HepG2 (cell line): ENCODE measurements at regions not wholly inside any gene's neighbourhood (a gene's known extent, or its start where the extent isn't known, plus 50 kb on each side); places are given as distances from the start of the nearest gene placed in this dataset.
"Not testable (repeated sequence)": the region's sequence is repeated elsewhere in the genome, so short reads cannot be mapped to it uniquely, and the experiment has no call there.

Experiments used
- ATAC-seq: fragments of 200-7000 bp; cut with Tn5 transposase; 3 replicates; pipeline ENCODE4 v1.9.1; 2020; ENCODE audit warnings: mild to moderate bottlenecking, moderate library complexity
- BruUV-seq: library from RNA; stranded (reverse); fragments of 400-500 nt; replicated peaks from 2 replicates; lab custom pipeline; 2021; lab: Mats Ljungman, UMichigan
- CTCF ChIA-PET: fragments of 300-600 bp; formaldehyde crosslinking; extraction: SDS; loops from one replicate; lab custom pipeline; 2021; ENCODE audit warnings: low total read pairs, inconsistent platforms, low intra/inter-chr PET ratio; lab: Yijun Ruan, JAX
- POLR2A ChIA-PET: fragments of 350-600 bp; sonication (Branson Sonifier 250); formaldehyde crosslinking; loops from one replicate; lab custom pipeline; 2020; ENCODE audit warnings: antibody characterized with exemption, inconsistent platforms; lab: Yijun Ruan, JAX
- DNase-seq: peaks from one replicate; pipeline ENCODE4 v3.0.0-alpha.2; 2015; ENCODE audit warnings: low spot score
- FAIRE-seq: peaks from 3 replicates; lab custom pipeline; 2011; peaks lifted over from hg19 to GRCh38; lab: Jason Lieb, UNC
- H2AFZ ChIP-seq: one replicate; pipeline ENCODE4 v1.6.1; 2011; ENCODE audit warnings: low read length, inconsistent platforms
- H3K27ac ChIP-seq: fragments of 300-600 bp; 3 replicates; pipeline ENCODE4 v1.8.0; 2011; ENCODE audit warnings: mixed run types, mild to moderate bottlenecking, mixed read lengths, low read length, inconsistent platforms; ENCODE audit not compliant: insufficient read depth; ENCODE audit errors: extremely low read length
- H3K27me3 ChIP-seq, 2 experiments: fragments of 200-600 bp in 1 of 2; 2 replicates in 1 of 2; 3 replicates in 1 of 2; pipeline versions ENCODE4 v1.6.0 to v1.8.0; 2011; ENCODE audit warnings: low read length in 2 of 2, mild to moderate bottlenecking in 2 of 2, moderate library complexity in 2 of 2, inconsistent platforms in 1 of 2; ENCODE audit not compliant: insufficient read depth in 2 of 2, control insufficient read depth in 1 of 2
- H3K36me3 ChIP-seq, 2 experiments: fragments of 200-600 bp in 1 of 2; replicated peaks in 1 of 2; 2 replicates in 1 of 2; 3 replicates in 1 of 2; pipeline versions ENCODE4 v1.5.1 to v1.8.0; 2011; ENCODE audit warnings: low read length in 2 of 2, inconsistent platforms in 1 of 2; ENCODE audit not compliant: insufficient read depth in 2 of 2, control insufficient read depth in 1 of 2
- H3K4me1 ChIP-seq: 2 replicates; pipeline ENCODE4 v1.5.1; 2012; ENCODE audit warnings: low read length, inconsistent platforms; ENCODE audit not compliant: insufficient read depth
- H3K4me2 ChIP-seq: 2 replicates; pipeline ENCODE4 v1.6.0; 2011; ENCODE audit warnings: low read depth, low read length, inconsistent platforms
- H3K4me3 ChIP-seq, 3 experiments: fragments of 200-600 bp in 1 of 3; sonication (generic), shearing (Covaris generic) in 1 of 3; replicated peaks in 1 of 3; 2 replicates each; pipeline ENCODE4 v1.5.1; 2011 to 2016; ENCODE audit warnings: low read length in 3 of 3, inconsistent platforms in 2 of 3, low read depth in 2 of 3, mild to moderate bottlenecking in 2 of 3, control low read depth in 1 of 3, mixed read lengths in 1 of 3; ENCODE audit not compliant: insufficient read depth in 1 of 3
- H3K79me2 ChIP-seq: one replicate; pipeline ENCODE4 v1.6.1; 2011; ENCODE audit warnings: low read length, inconsistent platforms; ENCODE audit not compliant: insufficient read depth
- H3K9ac ChIP-seq: 2 replicates; pipeline ENCODE4 v1.6.0; 2011; ENCODE audit warnings: mild to moderate bottlenecking, low read depth, low read length, inconsistent platforms; ENCODE audit not compliant: insufficient read depth
- H3K9me3 ChIP-seq: 2 replicates; pipeline ENCODE4 v1.5.1; 2012; ENCODE audit warnings: mild to moderate bottlenecking, low read length
- H4K20me1 ChIP-seq: 2 replicates; pipeline ENCODE4 v1.6.0; 2011; ENCODE audit warnings: inconsistent platforms, mild to moderate bottlenecking, low read length, moderate library complexity; ENCODE audit not compliant: insufficient read depth
- DNMT3B ChIP-seq: conservative IDR thresholded peaks from 2 replicates; pipeline ENCODE4 v1.6.1; 2016; ENCODE audit warnings: missing biosample characterization, control low read depth
- DR1 ChIP-seq: sonication (generic); formaldehyde crosslinking; IDR thresholded peaks from 2 replicates; pipeline ENCODE4 v1.8.0; 2021; ENCODE audit warnings: mild to moderate bottlenecking, missing genetic modification reagents, inconsistent platforms
- JUN ChIP-seq: sonication (generic); formaldehyde crosslinking; IDR thresholded peaks from 2 replicates; pipeline ENCODE4 v1.4.0; 2020; ENCODE audit warnings: mild to moderate bottlenecking, missing genetic modification reagents
- KLF13 ChIP-seq: sonication (generic); formaldehyde crosslinking; IDR thresholded peaks from 2 replicates; pipeline ENCODE4 v1.4.0; 2020; ENCODE audit warnings: mild to moderate bottlenecking, missing genetic modification reagents
- MAFG ChIP-seq: sonication (generic); formaldehyde crosslinking; IDR thresholded peaks from 2 replicates; pipeline ENCODE4 v1.5.1; 2020; ENCODE audit warnings: mild to moderate bottlenecking, missing genetic modification reagents
- REXO4 ChIP-seq: sonication (generic); formaldehyde crosslinking; IDR thresholded peaks from 2 replicates; pipeline ENCODE4 v1.8.0; 2022; ENCODE audit warnings: missing genetic modification reagents, mild to moderate bottlenecking, borderline replicate concordance
- SETDB1 ChIP-seq: sonication (generic); formaldehyde crosslinking; IDR thresholded peaks from 2 replicates; pipeline ENCODE4 v1.5.1; 2020; ENCODE audit warnings: missing genetic modification reagents, mild to moderate bottlenecking, borderline replicate concordance
- SIX4 ChIP-seq: sonication (generic); formaldehyde crosslinking; IDR thresholded peaks from 2 replicates; pipeline ENCODE4 v1.4.0; 2020; ENCODE audit warnings: missing genetic modification reagents
- ZBTB3 ChIP-seq: sonication (generic); formaldehyde crosslinking; IDR thresholded peaks from 2 replicates; pipeline ENCODE4 v1.4.0; 2020; ENCODE audit warnings: low read depth, mild to moderate bottlenecking, moderate library complexity, missing genetic modification reagents, borderline replicate concordance
- ZNF577 ChIP-seq: sonication (generic); formaldehyde crosslinking; IDR thresholded peaks from 2 replicates; pipeline ENCODE4 v1.4.0; 2020; ENCODE audit warnings: mild to moderate bottlenecking, low read depth, missing genetic modification reagents, borderline replicate concordance
- ZNF580 ChIP-seq: IDR thresholded peaks from 2 replicates; pipeline ENCODE4 v1.6.1; 2016; ENCODE audit warnings: low read depth, borderline replicate concordance
- WGBS: methylation state at CpG from one replicate; pipeline ENCODE4 v1.1.6; 2017; ENCODE audit warnings: low lambda C conversion rate; 5-methylcytosine and 5-hydroxymethylcytosine counted together
- in situ Hi-C: cut with HindIII; loops from 2 replicates; pipeline ENCODE4 v1.10.0; 2017; ENCODE audit warnings: low pct_unique_long_range_greater_than_20kb; ENCODE audit not compliant: extremely low pct_ligation_motif_present
- intact Hi-C: fragments of 100-400 bp; cut with micrococcal nuclease; formaldehyde crosslinking; loops from one replicate; pipeline ENCODE4 v1.10.0; 2022; ENCODE audit not compliant: unreplicated experiment
- TF ChIP-seq, protein P1 (sequence below): sonication (generic); formaldehyde crosslinking; IDR thresholded peaks from 2 replicates; pipeline ENCODE4 v1.4.0; 2020; ENCODE audit warnings: missing genetic modification reagents, borderline replicate concordance

DNA sequence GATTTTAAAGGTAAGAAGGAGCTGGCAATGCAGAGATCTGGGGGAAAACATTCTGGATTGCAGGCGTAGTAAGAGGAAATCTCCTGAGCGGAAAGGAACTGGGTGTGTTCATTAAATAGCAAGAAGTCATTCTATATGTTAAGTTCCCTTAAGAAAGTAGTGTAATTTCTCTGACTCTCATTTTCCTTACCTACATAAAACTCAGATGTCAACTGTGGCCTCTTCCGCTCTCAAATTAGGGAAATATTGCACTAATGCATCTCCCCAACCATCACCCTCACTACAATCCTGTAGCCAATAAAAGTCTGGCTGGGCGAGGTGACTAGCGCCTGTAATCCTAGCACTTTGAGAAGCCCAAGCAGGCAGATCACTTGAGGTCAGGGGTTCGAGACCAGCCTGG, 89.0 kb upstream of the CDC42EP3 start:
- DNase-seq (no peak), FAIRE-seq (no peak), ATAC-seq (no peak)
- H3K27me3 ChIP-seq, result no peaks in the 10 kb centered on the region; a peak in 1 of 5 replicates
- H3K27ac ChIP-seq, result no peak overlapping the region
- CTCF ChIA-PET, result no interaction called here
- H3K4me2 ChIP-seq, result no peak overlapping the region
- H3K9me3 ChIP-seq, result no peaks in the 10 kb centered on the region
- no TSS peak for BruUV-seq
- H4K20me1 ChIP-seq, result no peaks in the 10 kb centered on the region
- TF ChIP-seq ZNF577 (CRISPR knock-in tag), result no peak
- TF ChIP-seq REXO4, result no peak
- no peak for TF ChIP-seq ZNF580 (CRISPR knock-in tag)
- no peak for TF ChIP-seq JUN (CRISPR knock-in tag)
- TF ChIP-seq DR1, result no peak
- TF ChIP-seq ZBTB3 (CRISPR knock-in tag), result no peak
- TF ChIP-seq SETDB1, result no peak
- TF ChIP-seq DNMT3B (CRISPR knock-in tag), result no peak
- TF ChIP-seq MAFG (CRISPR knock-in tag), result no peak
- TF ChIP-seq KLF13, result no peak
- no peak for TF ChIP-seq SIX4
- TF ChIP-seq, protein P1, sequence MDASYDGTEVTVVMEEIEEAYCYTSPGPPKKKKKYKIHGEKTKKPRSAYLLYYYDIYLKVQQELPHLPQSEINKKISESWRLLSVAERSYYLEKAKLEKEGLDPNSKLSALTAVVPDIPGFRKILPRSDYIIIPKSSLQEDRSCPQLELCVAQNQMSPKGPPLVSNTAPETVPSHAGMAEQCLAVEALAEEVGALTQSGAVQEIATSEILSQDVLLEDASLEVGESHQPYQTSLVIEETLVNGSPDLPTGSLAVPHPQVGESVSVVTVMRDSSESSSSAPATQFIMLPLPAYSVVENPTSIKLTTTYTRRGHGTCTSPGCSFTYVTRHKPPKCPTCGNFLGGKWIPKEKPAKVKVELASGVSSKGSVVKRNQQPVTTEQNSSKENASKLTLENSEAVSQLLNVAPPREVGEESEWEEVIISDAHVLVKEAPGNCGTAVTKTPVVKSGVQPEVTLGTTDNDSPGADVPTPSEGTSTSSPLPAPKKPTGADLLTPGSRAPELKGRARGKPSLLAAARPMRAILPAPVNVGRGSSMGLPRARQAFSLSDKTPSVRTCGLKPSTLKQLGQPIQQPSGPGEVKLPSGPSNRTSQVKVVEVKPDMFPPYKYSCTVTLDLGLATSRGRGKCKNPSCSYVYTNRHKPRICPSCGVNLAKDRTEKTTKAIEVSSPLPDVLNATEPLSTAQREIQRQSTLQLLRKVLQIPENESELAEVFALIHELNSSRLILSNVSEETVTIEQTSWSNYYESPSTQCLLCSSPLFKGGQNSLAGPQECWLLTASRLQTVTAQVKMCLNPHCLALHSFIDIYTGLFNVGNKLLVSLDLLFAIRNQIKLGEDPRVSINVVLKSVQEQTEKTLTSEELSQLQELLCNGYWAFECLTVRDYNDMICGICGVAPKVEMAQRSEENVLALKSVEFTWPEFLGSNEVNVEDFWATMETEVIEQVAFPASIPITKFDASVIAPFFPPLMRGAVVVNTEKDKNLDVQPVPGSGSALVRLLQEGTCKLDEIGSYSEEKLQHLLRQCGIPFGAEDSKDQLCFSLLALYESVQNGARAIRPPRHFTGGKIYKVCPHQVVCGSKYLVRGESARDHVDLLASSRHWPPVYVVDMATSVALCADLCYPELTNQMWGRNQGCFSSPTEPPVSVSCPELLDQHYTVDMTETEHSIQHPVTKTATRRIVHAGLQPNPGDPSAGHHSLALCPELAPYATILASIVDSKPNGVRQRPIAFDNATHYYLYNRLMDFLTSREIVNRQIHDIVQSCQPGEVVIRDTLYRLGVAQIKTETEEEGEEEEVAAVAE (CRISPR knock-in tag), result no peak
- in situ Hi-C loops (no loop called here), intact Hi-C loops (no loop called here)
- 27% methylated on average over 6 of the region's 6 CpGs for WGBS
- H3K4me3 ChIP-seq, result no peak overlapping the region
- no peaks in the 10 kb centered on the region for H3K79me2 ChIP-seq
- no peak overlapping the region for H3K9ac ChIP-seq
- POLR2A ChIA-PET, result no interaction called here
- no peaks in the 10 kb centered on the region for H3K4me1 ChIP-seq
- no peaks in the 10 kb centered on the region for H3K36me3 ChIP-seq
- H2AFZ ChIP-seq, result no peak overlapping the region

GRCh38 chr2:37762281-37762680, 90.8 kb upstream of the CDC42EP3 start:
- DNase-seq, H3K9ac ChIP-seq, intact Hi-C loops, H3K4me2 ChIP-seq, H4K20me1 ChIP-seq, H3K4me1 ChIP-seq, CTCF ChIA-PET, BruUV-seq, FAIRE-seq, H2AFZ ChIP-seq, H3K27ac ChIP-seq, in situ Hi-C loops, H3K9me3 ChIP-seq, H3K4me3 ChIP-seq, H3K79me2 ChIP-seq, H3K27me3 ChIP-seq, ATAC-seq, POLR2A ChIA-PET, H3K36me3 ChIP-seq: not testable (repeated sequence)
- 23% methylated on average over 2 of the region's 2 CpGs for WGBS
